CD14-positive monocyte (primary cell): ENCODE measurements at regions not wholly inside any gene's neighbourhood (a gene's known extent, or its start where the extent isn't known, plus 50 kb on each side); places are given as distances from the start of the nearest gene placed in this dataset.

Source experiments
- DNase-seq, 3 donors: peaks; one replicate each; pipeline ENCODE4 v3.0.0-alpha.2; 2011 to 2022
- H2AFZ ChIP-seq: 2 replicates; pipeline ENCODE4 v1.6.0; 2012; ENCODE audit warnings: mild to moderate bottlenecking, low read depth, low read length, inconsistent platforms; ENCODE audit not compliant: insufficient read depth, poor library complexity, severe bottlenecking
- H3K27ac ChIP-seq, 2 donors: 1 replicate in 1 of 2; 2 replicates in 1 of 2; pipeline ENCODE4 v1.5.1; 2012 to 2013; ENCODE audit warnings: low read length in 2 of 2, control low read depth in 1 of 2, inconsistent platforms in 1 of 2, low read depth in 1 of 2, mild to moderate bottlenecking in 1 of 2
- H3K27me3 ChIP-seq, 2 donors: one replicate each; pipeline versions ENCODE4 v1.6.0 to v1.6.1; 2011 to 2013; ENCODE audit warnings: low read length in 2 of 2; ENCODE audit not compliant: control insufficient read depth in 2 of 2, insufficient read depth in 2 of 2
- H3K36me3 ChIP-seq, 2 donors: replicated peaks in 1 of 2; 1 replicate in 1 of 2; 2 replicates in 1 of 2; pipeline versions ENCODE4 v1.5.1 to v1.6.1; 2012 to 2013; ENCODE audit warnings: low read length in 2 of 2, control low read depth in 1 of 2, inconsistent platforms in 1 of 2, mild to moderate bottlenecking in 1 of 2; ENCODE audit not compliant: insufficient read depth in 2 of 2, control insufficient read depth in 1 of 2
- H3K4me1 ChIP-seq, 2 donors: 1 replicate in 1 of 2; 2 replicates in 1 of 2; pipeline versions ENCODE4 v1.5.1 to v1.6.1; 2012 to 2013; ENCODE audit warnings: low read length in 2 of 2, control low read depth in 1 of 2, inconsistent platforms in 1 of 2, mild to moderate bottlenecking in 1 of 2, moderate library complexity in 1 of 2; ENCODE audit not compliant: insufficient read depth in 2 of 2, control insufficient read depth in 1 of 2
- H3K4me2 ChIP-seq: replicated peaks from 2 replicates; pipeline ENCODE3; 2012; ENCODE audit warnings: low read length, moderate library complexity, mild to moderate bottlenecking; ENCODE audit not compliant: poor library complexity, severe bottlenecking; ENCODE audit errors: extremely low read depth
- H3K4me3 ChIP-seq, 3 experiments: fragments of 200-600 bp in 1 of 3; sonication (generic) in 1 of 3; replicated peaks in 1 of 3; 1 replicate in 2 of 3; 2 replicates in 1 of 3; pipeline ENCODE4 v1.5.1; 2011 to 2013; ENCODE audit warnings: low read length in 3 of 3, mild to moderate bottlenecking in 3 of 3, control low read depth in 2 of 3, low read depth in 2 of 3, inconsistent platforms in 1 of 3, moderate library complexity in 1 of 3
- H3K79me2 ChIP-seq: 2 replicates; pipeline ENCODE4 v1.6.0; 2012; ENCODE audit warnings: mild to moderate bottlenecking, control low read depth, inconsistent platforms, low read length, moderate library complexity; ENCODE audit not compliant: insufficient read depth
- H3K9ac ChIP-seq: 2 replicates; pipeline ENCODE4 v1.6.0; 2017; ENCODE audit warnings: low read length, mild to moderate bottlenecking; ENCODE audit not compliant: insufficient read depth, poor library complexity, severe bottlenecking
- H3K9me3 ChIP-seq, 2 donors: replicated peaks in 1 of 2; 1 replicate in 1 of 2; 2 replicates in 1 of 2; pipeline versions ENCODE4 v1.5.1 to v1.6.1; 2012 to 2013; ENCODE audit warnings: low read length in 2 of 2, control low read depth in 1 of 2; ENCODE audit not compliant: control insufficient read depth in 1 of 2, insufficient read depth in 1 of 2
- H4K20me1 ChIP-seq: 2 replicates; pipeline ENCODE4 v1.6.0; 2012; ENCODE audit warnings: mild to moderate bottlenecking, low read length, control low read depth, moderate library complexity; ENCODE audit not compliant: insufficient read depth
- H3K27ac Mint-ChIP-seq, 7 donors: one replicate each; pipeline ENCODE4 v1.8.0; 2020; ENCODE audit warnings: mild to moderate bottlenecking in 7 of 7, mixed read lengths in 7 of 7, moderate library complexity in 6 of 7, inconsistent platforms in 2 of 7
- H3K27me3 Mint-ChIP-seq, 3 donors: one replicate each; pipeline ENCODE4 v1.8.0; 2021 to 2022; ENCODE audit warnings: low read depth in 3 of 3, mild to moderate bottlenecking in 3 of 3, mixed read lengths in 3 of 3, moderate library complexity in 3 of 3, inconsistent platforms in 1 of 3
- H3K36me3 Mint-ChIP-seq, 2 donors: one replicate each; pipeline ENCODE4 v1.8.0; 2020; ENCODE audit warnings: mixed read lengths in 2 of 2, inconsistent platforms in 1 of 2, mild to moderate bottlenecking in 1 of 2
- H3K4me1 Mint-ChIP-seq: one replicate; pipeline ENCODE4 v1.8.0; 2020; ENCODE audit warnings: mild to moderate bottlenecking, mixed read lengths
- H3K4me3 Mint-ChIP-seq, 2 donors: one replicate each; pipeline ENCODE4 v1.8.0; 2020; ENCODE audit warnings: mild to moderate bottlenecking in 2 of 2, mixed read lengths in 2 of 2, moderate library complexity in 1 of 2
- H3K9me3 Mint-ChIP-seq, 7 donors: one replicate each; pipeline ENCODE4 v1.8.0; 2020 to 2022; ENCODE audit warnings: mixed read lengths in 7 of 7, mild to moderate bottlenecking in 6 of 7, moderate library complexity in 6 of 7, inconsistent platforms in 2 of 7
- CTCF ChIP-seq: fragments of 200-600 bp; IDR thresholded peaks from one replicate; pipeline ENCODE4 v1.8.0; 2022; ENCODE audit warnings: antibody characterized with exemption, mild to moderate bottlenecking
- WGBS: methylation state at CpG from one replicate; pipeline ENCODE4 v1.1.5; 2013; ENCODE audit warnings: missing lambda C conversion rate; ENCODE audit not compliant: insufficient coverage; 5-methylcytosine and 5-hydroxymethylcytosine counted together
- intact Hi-C, 2 donors: fragments of 100-400 bp; cut with micrococcal nuclease; formaldehyde crosslinking; loops; one replicate each; pipeline versions ENCODE4 v1.15.0 to v1.15.1; 2023

- Histone ChIP-seq H3K9ac (no peak overlapping the region), H3K36me3 (no peaks in the 10 kb centered on the region), H4K20me1 (no peaks in the 10 kb centered on the region), H3K9me3 (peaks cover 13 to 14% of the 10 kb centered on the region in 2 donors), H3K4me2 (no peak overlapping the region), H3K4me3 (no peak overlapping the region), H2AFZ (no peak overlapping the region), H3K27me3 (no peaks in the 10 kb centered on the region), H3K79me2 (no peaks in the 10 kb centered on the region), H3K4me1 (no peaks in the 10 kb centered on the region), H3K27ac (no peak overlapping the region)
- peaks cover 0 to 1% (median 0%) of the 10 kb centered on the region in 3 donors for H3K27me3 Mint-ChIP-seq
- intact Hi-C loops = no loop called here
- H3K4me1 Mint-ChIP-seq = no peaks in the 10 kb centered on the region
- DNase-seq = no peak
- peaks cover 1 to 12% (median 6%) of the 10 kb centered on the region in 7 donors for H3K9me3 Mint-ChIP-seq
- H3K27ac Mint-ChIP-seq = no peak overlapping the region
- no peaks in the 10 kb centered on the region for H3K36me3 Mint-ChIP-seq
- no peak for TF ChIP-seq CTCF
- no CpG with 5 or more reads among the region's 3 CpGs for WGBS
- H3K4me3 Mint-ChIP-seq = no peak overlapping the region
These were observed 121.7 kb downstream of the ZMAT3 start for GRCh38 chr3:178949896-178950295.

GRCh38 chr3:178948546-178948945 is 123.1 kb downstream of the ZMAT3 start:
- Histone ChIP-seq H3K27ac (no peak overlapping the region), H3K4me3 (no peak overlapping the region), H3K9me3 (peaks cover 13 to 15% of the 10 kb centered on the region in 2 donors), H2AFZ (no peak overlapping the region), H3K27me3 (no peaks in the 10 kb centered on the region), H4K20me1 (no peaks in the 10 kb centered on the region), H3K36me3 (no peaks in the 10 kb centered on the region), H3K4me1 (no peaks in the 10 kb centered on the region), H3K4me2 (no peak overlapping the region), H3K9ac (no peak overlapping the region), H3K79me2 (no peaks in the 10 kb centered on the region)
- Mint-ChIP-seq H3K9me3 (peaks cover 1 to 14% (median 6%) of the 10 kb centered on the region in 7 donors), H3K36me3 (no peaks in the 10 kb centered on the region), H3K27me3 (peaks cover 0 to 1% (median 0%) of the 10 kb centered on the region in 3 donors), H3K27ac (no peak overlapping the region), H3K4me1 (no peaks in the 10 kb centered on the region), H3K4me3 (no peak overlapping the region)
- no peak for TF ChIP-seq CTCF
- intact Hi-C loops = no loop called here
- no peak for DNase-seq
